HEK293 (cell line): ENCODE measurements at regions not wholly inside any gene's neighbourhood (a gene's known extent, or its start where the extent isn't known, plus 50 kb on each side); places are given as distances from the start of the nearest gene placed in this dataset.

Experiments used
- FEZF1 ChIP-seq: fragments of 450-650 bp; formaldehyde crosslinking; IDR thresholded peaks from 2 replicates; pipeline ENCODE4 v1.5.1; 2016; ENCODE audit warnings: missing biosample characterization, missing genetic modification characterization
- GLI2 ChIP-seq: fragments of 450-650 bp; formaldehyde crosslinking; IDR thresholded peaks from 2 replicates; pipeline ENCODE4; 2017; ENCODE audit warnings: missing biosample characterization, missing genetic modification characterization, low read depth, borderline replicate concordance
- PRDM10 ChIP-seq: fragments of 450-650 bp; formaldehyde crosslinking; IDR thresholded peaks from 2 replicates; pipeline ENCODE4 v1.5.1; 2016; ENCODE audit warnings: missing biosample characterization, missing genetic modification characterization
- SCRT1 ChIP-seq: fragments of 450-650 bp; formaldehyde crosslinking; IDR thresholded peaks from 2 replicates; pipeline ENCODE4 v1.5.1; 2016; ENCODE audit warnings: missing biosample characterization, missing genetic modification characterization, borderline replicate concordance
- ZBTB20 ChIP-seq: fragments of 450-650 bp; formaldehyde crosslinking; IDR thresholded peaks from 2 replicates; pipeline ENCODE4 v1.5.1; 2016; ENCODE audit warnings: missing biosample characterization, missing genetic modification characterization
- ZNF132 ChIP-seq: fragments of 450-650 bp; formaldehyde crosslinking; IDR thresholded peaks from 2 replicates; pipeline ENCODE4 v1.5.1; 2017; ENCODE audit warnings: missing biosample characterization, missing genetic modification characterization, borderline replicate concordance
- ZNF169 ChIP-seq: fragments of 450-650 bp; formaldehyde crosslinking; IDR thresholded peaks from 2 replicates; pipeline ENCODE4 v1.5.1; 2016; ENCODE audit warnings: missing biosample characterization, missing genetic modification characterization
- ZNF174 ChIP-seq: fragments of 450-650 bp; formaldehyde crosslinking; IDR thresholded peaks from 2 replicates; pipeline ENCODE4 v1.5.0; 2017; ENCODE audit warnings: missing biosample characterization, mild to moderate bottlenecking, missing genetic modification characterization
- ZNF18 ChIP-seq: fragments of 450-650 bp; formaldehyde crosslinking; IDR thresholded peaks from 2 replicates; pipeline ENCODE4 v1.5.1; 2016; ENCODE audit warnings: missing biosample characterization, missing genetic modification characterization
- ZNF221 ChIP-seq: fragments of 450-650 bp; formaldehyde crosslinking; IDR thresholded peaks from 2 replicates; pipeline ENCODE4 v1.5.1; 2017; ENCODE audit warnings: missing biosample characterization, missing genetic modification characterization, borderline replicate concordance
- ZNF274 ChIP-seq, 2 experiments: fragments of 200-500 bp in 1 of 2; fragments of 450-650 bp in 1 of 2; sonication (Bioruptor generic) in 1 of 2; formaldehyde crosslinking in 1 of 2; IDR thresholded peaks; 2 replicates each; pipeline versions ENCODE4 v1.5.1 to v1.6.1; 2014 to 2016; ENCODE audit warnings: borderline replicate concordance in 1 of 2, inconsistent platforms in 1 of 2, low read length in 1 of 2, missing biosample characterization in 1 of 2, missing genetic modification characterization in 1 of 2
- ZNF324 ChIP-seq: fragments of 450-650 bp; formaldehyde crosslinking; IDR thresholded peaks from 2 replicates; pipeline ENCODE4 v1.5.1; 2016; ENCODE audit warnings: missing biosample characterization, missing genetic modification characterization
- ZNF404 ChIP-seq: fragments of 450-650 bp; formaldehyde crosslinking; IDR thresholded peaks from 2 replicates; pipeline ENCODE4 v1.5.1; 2017; ENCODE audit warnings: missing biosample characterization, missing genetic modification characterization
- ZNF558 ChIP-seq: fragments of 450-650 bp; formaldehyde crosslinking; IDR thresholded peaks from 2 replicates; pipeline ENCODE4 v1.5.1; 2016; ENCODE audit warnings: missing biosample characterization, missing genetic modification characterization
- ZNF560 ChIP-seq: fragments of 450-650 bp; formaldehyde crosslinking; IDR thresholded peaks from 2 replicates; pipeline ENCODE4 v1.5.1; 2017; ENCODE audit warnings: missing biosample characterization, missing genetic modification characterization, borderline replicate concordance
- ZNF624 ChIP-seq: fragments of 450-650 bp; formaldehyde crosslinking; IDR thresholded peaks from 2 replicates; pipeline ENCODE4 v1.5.1; 2017; ENCODE audit warnings: missing biosample characterization, missing genetic modification characterization
- ZNF658 ChIP-seq: fragments of 450-650 bp; formaldehyde crosslinking; IDR thresholded peaks from 2 replicates; pipeline ENCODE4; 2016; ENCODE audit warnings: missing biosample characterization, missing genetic modification characterization
- ZNF776 ChIP-seq: fragments of 450-650 bp; formaldehyde crosslinking; IDR thresholded peaks from 2 replicates; pipeline ENCODE4 v1.5.0; 2017; ENCODE audit warnings: missing biosample characterization, missing genetic modification characterization, borderline replicate concordance
- ZNF830 ChIP-seq: fragments of 450-650 bp; IDR thresholded peaks from 2 replicates; pipeline ENCODE4 v1.5.0; 2018; ENCODE audit warnings: missing biosample characterization, missing genetic modification characterization, low read depth, mild to moderate bottlenecking, moderate library complexity
- ZSCAN5A ChIP-seq: fragments of 450-650 bp; formaldehyde crosslinking; IDR thresholded peaks from 2 replicates; pipeline ENCODE4 v1.5.1; 2016; ENCODE audit warnings: missing biosample characterization, missing genetic modification characterization
- TF ChIP-seq, protein P1 (sequence below): fragments of 450-650 bp; formaldehyde crosslinking; IDR thresholded peaks from 2 replicates; pipeline ENCODE4 v1.5.1; 2016; ENCODE audit warnings: missing biosample characterization, missing genetic modification characterization
- TF ChIP-seq, protein P2 (sequence below): fragments of 450-650 bp; formaldehyde crosslinking; IDR thresholded peaks from 2 replicates; pipeline ENCODE4 v1.5.1; 2016; ENCODE audit warnings: missing biosample characterization, missing genetic modification characterization
- TF ChIP-seq, protein P3 (sequence below): fragments of 450-650 bp; formaldehyde crosslinking; IDR thresholded peaks from 2 replicates; pipeline ENCODE4 v1.5.1; 2016; ENCODE audit warnings: missing biosample characterization, missing genetic modification characterization
- TF ChIP-seq, protein P4 (sequence below): fragments of 450-650 bp; formaldehyde crosslinking; IDR thresholded peaks from 2 replicates; pipeline ENCODE4 v1.5.1; 2017; ENCODE audit warnings: missing biosample characterization, missing genetic modification characterization
- TF ChIP-seq, protein P5 (sequence below): fragments of 450-650 bp; formaldehyde crosslinking; IDR thresholded peaks from 2 replicates; pipeline ENCODE4 v1.5.1; 2016; ENCODE audit warnings: missing biosample characterization, missing genetic modification characterization

DNA sequence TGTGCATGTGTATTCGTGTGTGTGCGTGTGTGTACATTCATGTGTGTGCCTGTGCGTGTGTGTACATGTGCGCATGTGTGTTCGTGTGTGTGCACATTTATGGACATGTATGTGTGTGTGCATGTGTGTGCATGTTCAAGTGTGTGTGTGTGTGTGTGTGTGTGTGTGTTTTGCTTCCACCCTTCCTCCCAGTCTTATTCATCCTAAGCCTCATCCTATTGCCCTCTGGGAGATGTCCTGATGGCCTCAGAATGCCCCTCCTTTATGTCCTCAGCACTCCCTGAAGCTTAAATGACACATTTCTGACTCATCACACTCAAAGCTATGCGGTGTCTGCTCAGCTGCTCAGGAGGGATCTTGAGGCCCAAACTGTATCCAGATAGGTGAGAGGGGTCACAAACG is 76.6 kb upstream of the CCDC167 start (continued):
- no peak for TF ChIP-seq ZNF830 (tag by site-specific recombination)
- no peak for TF ChIP-seq ZNF776 (tag by site-specific recombination)
- no peak for TF ChIP-seq ZNF18 (tag by site-specific recombination)
- TF ChIP-seq ZNF221 (tag by site-specific recombination), result no peak
- no peak for TF ChIP-seq SCRT1 (tag by site-specific recombination)
- TF ChIP-seq ZNF324, result no peak
- TF ChIP-seq PRDM10, result peak; percentile 55; the same call in 1 of the 2 replicates
- TF ChIP-seq, protein P1, sequence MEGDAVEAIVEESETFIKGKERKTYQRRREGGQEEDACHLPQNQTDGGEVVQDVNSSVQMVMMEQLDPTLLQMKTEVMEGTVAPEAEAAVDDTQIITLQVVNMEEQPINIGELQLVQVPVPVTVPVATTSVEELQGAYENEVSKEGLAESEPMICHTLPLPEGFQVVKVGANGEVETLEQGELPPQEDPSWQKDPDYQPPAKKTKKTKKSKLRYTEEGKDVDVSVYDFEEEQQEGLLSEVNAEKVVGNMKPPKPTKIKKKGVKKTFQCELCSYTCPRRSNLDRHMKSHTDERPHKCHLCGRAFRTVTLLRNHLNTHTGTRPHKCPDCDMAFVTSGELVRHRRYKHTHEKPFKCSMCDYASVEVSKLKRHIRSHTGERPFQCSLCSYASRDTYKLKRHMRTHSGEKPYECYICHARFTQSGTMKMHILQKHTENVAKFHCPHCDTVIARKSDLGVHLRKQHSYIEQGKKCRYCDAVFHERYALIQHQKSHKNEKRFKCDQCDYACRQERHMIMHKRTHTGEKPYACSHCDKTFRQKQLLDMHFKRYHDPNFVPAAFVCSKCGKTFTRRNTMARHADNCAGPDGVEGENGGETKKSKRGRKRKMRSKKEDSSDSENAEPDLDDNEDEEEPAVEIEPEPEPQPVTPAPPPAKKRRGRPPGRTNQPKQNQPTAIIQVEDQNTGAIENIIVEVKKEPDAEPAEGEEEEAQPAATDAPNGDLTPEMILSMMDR (tag by site-specific recombination), result no peak
- TF ChIP-seq GLI2, result no peak
- no peak for TF ChIP-seq ZNF274 (IDR thresholded peaks at IDR 0.05; ENCODE audit: low read length)
- no peak for TF ChIP-seq ZNF274 (tag by site-specific recombination; IDR thresholded peaks at IDR 0.05; ENCODE audit: borderline replicate concordance)
- TF ChIP-seq, protein P2, sequence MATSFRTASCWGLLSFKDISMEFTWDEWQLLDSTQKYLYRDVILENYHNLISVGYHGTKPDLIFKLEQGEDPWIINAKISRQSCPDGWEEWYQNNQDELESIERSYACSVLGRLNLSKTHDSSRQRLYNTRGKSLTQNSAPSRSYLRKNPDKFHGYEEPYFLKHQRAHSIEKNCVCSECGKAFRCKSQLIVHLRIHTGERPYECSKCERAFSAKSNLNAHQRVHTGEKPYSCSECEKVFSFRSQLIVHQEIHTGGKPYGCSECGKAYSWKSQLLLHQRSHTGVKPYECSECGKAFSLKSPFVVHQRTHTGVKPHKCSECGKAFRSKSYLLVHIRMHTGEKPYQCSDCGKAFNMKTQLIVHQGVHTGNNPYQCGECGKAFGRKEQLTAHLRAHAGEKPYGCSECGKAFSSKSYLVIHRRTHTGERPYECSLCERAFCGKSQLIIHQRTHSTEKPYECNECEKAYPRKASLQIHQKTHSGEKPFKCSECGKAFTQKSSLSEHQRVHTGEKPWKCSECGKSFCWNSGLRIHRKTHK (tag by site-specific recombination), result no peak
- no peak for TF ChIP-seq ZNF404 (tag by site-specific recombination)
- TF ChIP-seq, protein P3, sequence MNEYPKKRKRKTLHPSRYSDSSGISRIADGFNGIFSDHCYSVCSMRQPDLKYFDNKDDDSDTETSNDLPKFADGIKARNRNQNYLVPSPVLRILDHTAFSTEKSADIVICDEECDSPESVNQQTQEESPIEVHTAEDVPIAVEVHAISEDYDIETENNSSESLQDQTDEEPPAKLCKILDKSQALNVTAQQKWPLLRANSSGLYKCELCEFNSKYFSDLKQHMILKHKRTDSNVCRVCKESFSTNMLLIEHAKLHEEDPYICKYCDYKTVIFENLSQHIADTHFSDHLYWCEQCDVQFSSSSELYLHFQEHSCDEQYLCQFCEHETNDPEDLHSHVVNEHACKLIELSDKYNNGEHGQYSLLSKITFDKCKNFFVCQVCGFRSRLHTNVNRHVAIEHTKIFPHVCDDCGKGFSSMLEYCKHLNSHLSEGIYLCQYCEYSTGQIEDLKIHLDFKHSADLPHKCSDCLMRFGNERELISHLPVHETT, result peak; percentile 56; the same call in 1 of the 2 replicates
- 0 out of 2 replicates have a peak, but pooled peaks have one; percentile 68 for TF ChIP-seq ZSCAN5A (tag by site-specific recombination)
- TF ChIP-seq ZNF132 (tag by site-specific recombination), result no peak
- no peak for TF ChIP-seq ZNF560 (tag by site-specific recombination)
- TF ChIP-seq ZBTB20 (tag by site-specific recombination), result no peak
- TF ChIP-seq, protein P4, sequence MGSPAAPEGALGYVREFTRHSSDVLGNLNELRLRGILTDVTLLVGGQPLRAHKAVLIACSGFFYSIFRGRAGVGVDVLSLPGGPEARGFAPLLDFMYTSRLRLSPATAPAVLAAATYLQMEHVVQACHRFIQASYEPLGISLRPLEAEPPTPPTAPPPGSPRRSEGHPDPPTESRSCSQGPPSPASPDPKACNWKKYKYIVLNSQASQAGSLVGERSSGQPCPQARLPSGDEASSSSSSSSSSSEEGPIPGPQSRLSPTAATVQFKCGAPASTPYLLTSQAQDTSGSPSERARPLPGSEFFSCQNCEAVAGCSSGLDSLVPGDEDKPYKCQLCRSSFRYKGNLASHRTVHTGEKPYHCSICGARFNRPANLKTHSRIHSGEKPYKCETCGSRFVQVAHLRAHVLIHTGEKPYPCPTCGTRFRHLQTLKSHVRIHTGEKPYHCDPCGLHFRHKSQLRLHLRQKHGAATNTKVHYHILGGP, result no peak
- no peak for TF ChIP-seq FEZF1 (tag by site-specific recombination)
- no peak for TF ChIP-seq ZNF558 (tag by site-specific recombination)
- TF ChIP-seq, protein P5, sequence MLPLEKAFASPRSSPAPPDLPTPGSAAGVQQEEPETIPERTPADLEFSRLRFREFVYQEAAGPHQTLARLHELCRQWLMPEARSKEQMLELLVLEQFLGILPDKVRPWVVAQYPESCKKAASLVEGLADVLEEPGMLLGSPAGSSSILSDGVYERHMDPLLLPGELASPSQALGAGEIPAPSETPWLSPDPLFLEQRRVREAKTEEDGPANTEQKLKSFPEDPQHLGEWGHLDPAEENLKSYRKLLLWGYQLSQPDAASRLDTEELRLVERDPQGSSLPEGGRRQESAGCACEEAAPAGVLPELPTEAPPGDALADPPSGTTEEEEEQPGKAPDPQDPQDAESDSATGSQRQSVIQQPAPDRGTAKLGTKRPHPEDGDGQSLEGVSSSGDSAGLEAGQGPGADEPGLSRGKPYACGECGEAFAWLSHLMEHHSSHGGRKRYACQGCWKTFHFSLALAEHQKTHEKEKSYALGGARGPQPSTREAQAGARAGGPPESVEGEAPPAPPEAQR (tag by site-specific recombination), result no peak
- no peak for TF ChIP-seq ZNF624 (tag by site-specific recombination)
- no peak for TF ChIP-seq ZNF174 (tag by site-specific recombination)
- TF ChIP-seq ZNF169 (tag by site-specific recombination), result 0 out of 2 replicates have a peak, but pooled peaks have one; percentile 33
- TF ChIP-seq ZNF658 (tag by site-specific recombination), result no peak
